ENCODE measurements at regions not wholly inside any gene's neighbourhood (a gene's known extent, or its start where the extent isn't known, plus 50 kb on each side); places are given as distances from the start of the nearest gene placed in this dataset.

- DNase-seq (ENCODE audit: low spot score in 2 of 2, unreplicated experiment in 2 of 2): no peak
- no peak for TF ChIP-seq CTCF (IDR thresholded peaks at IDR 0.05; ENCODE audit: unreplicated experiment)
- H3K9me3 Mint-ChIP-seq: peaks cover 5% of the 10 kb centered on the region
- H3K4me3 Mint-ChIP-seq: no peak overlapping the region
- peak overlapping the region; percentile 57 for H3K27ac Mint-ChIP-seq
- no peaks in the 10 kb centered on the region for H3K36me3 Mint-ChIP-seq
- H3K4me1 Mint-ChIP-seq: peaks cover 14% of the 10 kb centered on the region
- H3K27me3 Mint-ChIP-seq (ENCODE audit: low read depth): no peaks in the 10 kb centered on the region
These were observed 308.8 kb upstream of the SYT1 start for GRCh38 chr12:78555802-78556201.

- Mint-ChIP-seq H3K27me3 (ENCODE audit: low read depth) (no peaks in the 10 kb centered on the region), H3K9me3 (peaks cover 5% of the 10 kb centered on the region), H3K27ac (no peak overlapping the region), H3K4me1 (peaks cover 14% of the 10 kb centered on the region), H3K36me3 (no peaks in the 10 kb centered on the region), H3K4me3 (no peak overlapping the region)
- DNase-seq (ENCODE audit: low spot score in 2 of 2, unreplicated experiment in 2 of 2): no peak
- no peak for TF ChIP-seq CTCF (IDR thresholded peaks at IDR 0.05; ENCODE audit: unreplicated experiment)
These were observed 307.9 kb upstream of the SYT1 start for GRCh38 chr12:78556651-78557050.

- no peaks in the 10 kb centered on the region for H3K9me3 Mint-ChIP-seq
- DNase-seq (ENCODE audit: low spot score in 2 of 2, unreplicated experiment in 2 of 2): no peak
These were observed 305.2 kb upstream of the SYT1 start for GRCh38 chr12:78559416-78559815.

GRCh38 chr12:78559886-78560285 is 304.7 kb upstream of the SYT1 start:
- H3K4me3 Mint-ChIP-seq: no peak overlapping the region
- H3K27me3 Mint-ChIP-seq (ENCODE audit: low read depth): no peaks in the 10 kb centered on the region
- no peaks in the 10 kb centered on the region for H3K9me3 Mint-ChIP-seq
- H3K36me3 Mint-ChIP-seq: no peaks in the 10 kb centered on the region
- DNase-seq (ENCODE audit: low spot score in 2 of 2, unreplicated experiment in 2 of 2): no peak
- no peak for TF ChIP-seq CTCF (IDR thresholded peaks at IDR 0.05; ENCODE audit: unreplicated experiment)
- peaks cover 11% of the 10 kb centered on the region for H3K4me1 Mint-ChIP-seq
- no peak overlapping the region for H3K27ac Mint-ChIP-seq

More at GRCh38 chr12:78559416-78559815, 305.2 kb upstream of the SYT1 start:
- H3K27me3 Mint-ChIP-seq (ENCODE audit: low read depth): no peaks in the 10 kb centered on the region
- peaks cover 11% of the 10 kb centered on the region for H3K4me1 Mint-ChIP-seq
- TF ChIP-seq CTCF (IDR thresholded peaks at IDR 0.05; ENCODE audit: unreplicated experiment): no peak
- H3K36me3 Mint-ChIP-seq: no peaks in the 10 kb centered on the region
- no peak overlapping the region for H3K4me3 Mint-ChIP-seq
- H3K27ac Mint-ChIP-seq: no peak overlapping the region

GRCh38 chr12:78560633-78561032 is 303.9 kb upstream of the SYT1 start:
- Mint-ChIP-seq H3K36me3 (no peaks in the 10 kb centered on the region), H3K27me3 (ENCODE audit: low read depth) (no peaks in the 10 kb centered on the region), H3K27ac (no peak overlapping the region), H3K9me3 (no peaks in the 10 kb centered on the region), H3K4me1 (peaks cover 6% of the 10 kb centered on the region), H3K4me3 (no peak overlapping the region)
- no peak for TF ChIP-seq CTCF (IDR thresholded peaks at IDR 0.05; ENCODE audit: unreplicated experiment)
- no peak for DNase-seq (ENCODE audit: low spot score in 2 of 2, unreplicated experiment in 2 of 2)
